ENCODE measurements at regions not wholly inside any gene's neighbourhood (a gene's known extent, or its start where the extent isn't known, plus 50 kb on each side); places are given as distances from the start of the nearest gene placed in this dataset.

- H3K27me3 ChIP-seq: no peaks in the 10 kb centered on the region
Observed at GRCh38 chr10:28915989-28916588, 238.8 kb downstream of the BAMBI start.

GRCh38 chr10:28920091-28920490, 242.8 kb downstream of the BAMBI start:
- peaks cover 8 to 14% (median 10%) of the 10 kb centered on the region in 11 experiments for H3K27me3 ChIP-seq
- H3K4me1 ChIP-seq: 0 out of 20 replicates have a peak, but pooled peaks cover 0 to under 1% (median 0%) of the 10 kb centered on the region in 10 experiments
- no peak overlapping the region for H3K4me2 ChIP-seq
- TF ChIP-seq Cebpa-rat (IDR thresholded peaks at IDR 0.05): no peak
- H3K9ac ChIP-seq: no peak overlapping the region
- H3K27ac ChIP-seq: no peak overlapping the region
- no peaks in the 10 kb centered on the region for H4K20me1 ChIP-seq
- H3K4me3 ChIP-seq: no peak overlapping the region
- H3K9me3 ChIP-seq (replicated peaks in 1 of 11): peaks cover 0 to 40% (median 28%) of the 10 kb centered on the region in 11 experiments; a peak in 15 of 22 replicates
- no peaks in the 10 kb centered on the region for H3K36me3 ChIP-seq

More at GRCh38 chr10:28915989-28916588, 238.8 kb downstream of the BAMBI start:
- H3K27ac ChIP-seq: no peak overlapping the region
- H3K4me3 ChIP-seq: no peak overlapping the region
- H3K36me3 ChIP-seq: no peaks in the 10 kb centered on the region
- no peak overlapping the region for H3K4me2 ChIP-seq
- no peak for TF ChIP-seq Cebpa-rat (IDR thresholded peaks at IDR 0.05)
- no peaks in the 10 kb centered on the region for H4K20me1 ChIP-seq
- no peak overlapping the region for H3K9ac ChIP-seq
- peaks cover 0 to 5% (median 0%) of the 10 kb centered on the region in 10 experiments; a peak in 1 of 20 replicates for H3K4me1 ChIP-seq
- peaks cover 0 to 24% (median 13%) of the 10 kb centered on the region in 11 experiments; a peak in 11 of 22 replicates for H3K9me3 ChIP-seq (replicated peaks in 1 of 11)

- Histone ChIP-seq H3K36me3 (no peaks in the 10 kb centered on the region), H3K4me1 (0 out of 20 replicates have a peak, but pooled peaks cover 0 to 5% (median 0%) of the 10 kb centered on the region in 10 experiments), H3K4me2 (no peak overlapping the region), H3K4me3 (no peak overlapping the region), H3K9ac (no peak overlapping the region), H3K27ac (no peak overlapping the region), H4K20me1 (no peaks in the 10 kb centered on the region), H3K9me3 (replicated peaks in 1 of 11) (peaks cover 0 to 39% (median 31%) of the 10 kb centered on the region in 11 experiments; a peak in 15 of 22 replicates), H3K27me3 (peaks cover 16 to 28% (median 22%) of the 10 kb centered on the region in 11 experiments)
- TF ChIP-seq Cebpa-rat (IDR thresholded peaks at IDR 0.05): no peak
Observed at GRCh38 chr10:28922127-28922526, 244.8 kb downstream of the BAMBI start.

GRCh38 chr10:28922861-28923260, 245.5 kb downstream of the BAMBI start:
- no peaks in the 10 kb centered on the region for H4K20me1 ChIP-seq
- peaks cover 0 to 39% (median 31%) of the 10 kb centered on the region in 11 experiments; a peak in 15 of 22 replicates for H3K9me3 ChIP-seq (replicated peaks in 1 of 11)
- no peak overlapping the region for H3K27ac ChIP-seq
- TF ChIP-seq Cebpa-rat (IDR thresholded peaks at IDR 0.05): no peak
- no peaks in the 10 kb centered on the region for H3K36me3 ChIP-seq
- no peak overlapping the region for H3K4me2 ChIP-seq
- 0 out of 20 replicates have a peak, but pooled peaks cover 0 to 5% (median 0%) of the 10 kb centered on the region in 10 experiments for H3K4me1 ChIP-seq
- peaks cover 16 to 28% (median 22%) of the 10 kb centered on the region in 11 experiments for H3K27me3 ChIP-seq
- no peak overlapping the region for H3K9ac ChIP-seq
- no peak overlapping the region for H3K4me3 ChIP-seq

- H3K4me2 ChIP-seq: peak overlapping the region in 3 of 11 experiments; percentile 1 to 36 (median 19); a peak in 5 of 22 replicates
- no peak overlapping the region for H3K4me3 ChIP-seq
Observed at GRCh38 chr10:28924717-28925116, 247.4 kb downstream of the BAMBI start.

GRCh38 chr10:28925121-28925663, 247.9 kb downstream of the BAMBI start:
- Histone ChIP-seq H3K4me1 (0 out of 20 replicates have a peak, but pooled peaks cover 0 to 5% (median 0%) of the 10 kb centered on the region in 10 experiments), H4K20me1 (no peaks in the 10 kb centered on the region), H3K27me3 (peaks cover 16 to 28% (median 22%) of the 10 kb centered on the region in 11 experiments), H3K36me3 (no peaks in the 10 kb centered on the region), H3K4me3 (no peak overlapping the region), H3K9ac (no peak overlapping the region), H3K9me3 (replicated peaks in 1 of 11) (peaks cover 0 to 33% (median 23%) of the 10 kb centered on the region in 11 experiments; a peak in 18 of 22 replicates), H3K4me2 (peak overlapping the region in 3 of 11 experiments; percentile 1 to 36 (median 19); a peak in 5 of 22 replicates), H3K27ac (no peak overlapping the region)
- TF ChIP-seq Cebpa-rat (IDR thresholded peaks at IDR 0.05): no peak

More at GRCh38 chr10:28924717-28925116, 247.4 kb downstream of the BAMBI start:
- H3K4me1 ChIP-seq: 0 out of 20 replicates have a peak, but pooled peaks cover 0 to 5% (median 0%) of the 10 kb centered on the region in 10 experiments
- H3K36me3 ChIP-seq: no peaks in the 10 kb centered on the region
- H4K20me1 ChIP-seq: no peaks in the 10 kb centered on the region
- peaks cover 16 to 28% (median 22%) of the 10 kb centered on the region in 11 experiments for H3K27me3 ChIP-seq
- TF ChIP-seq Cebpa-rat (IDR thresholded peaks at IDR 0.05): no peak
- H3K27ac ChIP-seq: no peak overlapping the region
- peaks cover 0 to 35% (median 25%) of the 10 kb centered on the region in 11 experiments; a peak in 18 of 22 replicates for H3K9me3 ChIP-seq (replicated peaks in 1 of 11)
- H3K9ac ChIP-seq: no peak overlapping the region

- peaks cover 16 to 28% (median 22%) of the 10 kb centered on the region in 11 experiments for H3K27me3 ChIP-seq
- no peak overlapping the region for H3K9ac ChIP-seq
- no peak for TF ChIP-seq Cebpa-rat (IDR thresholded peaks at IDR 0.05)
- H3K4me1 ChIP-seq: 0 out of 20 replicates have a peak, but pooled peaks cover 0 to 5% (median 0%) of the 10 kb centered on the region in 10 experiments
- no peak overlapping the region for H3K27ac ChIP-seq
- no peak overlapping the region for H3K4me2 ChIP-seq
- H3K4me3 ChIP-seq: no peak overlapping the region
- no peaks in the 10 kb centered on the region for H4K20me1 ChIP-seq
- H3K9me3 ChIP-seq (replicated peaks in 1 of 11): peaks cover 0 to 34% (median 16%) of the 10 kb centered on the region in 11 experiments; a peak in 17 of 22 replicates
- no peaks in the 10 kb centered on the region for H3K36me3 ChIP-seq
Observed at GRCh38 chr10:28926932-28927331, 249.6 kb downstream of the BAMBI start.

GRCh38 chr10:28928484-28928883, 251.2 kb downstream of the BAMBI start:
- H4K20me1 ChIP-seq: no peaks in the 10 kb centered on the region
- H3K4me2 ChIP-seq: no peak overlapping the region
- TF ChIP-seq Cebpa-rat (IDR thresholded peaks at IDR 0.05): no peak
- H3K4me3 ChIP-seq: no peak overlapping the region
- peaks cover 1 to 43% (median 25%) of the 10 kb centered on the region in 11 experiments for H3K9me3 ChIP-seq (replicated peaks in 1 of 11)
- H3K27ac ChIP-seq: no peak overlapping the region
- no peaks in the 10 kb centered on the region for H3K36me3 ChIP-seq
- no peak overlapping the region for H3K9ac ChIP-seq
- H3K4me1 ChIP-seq: 0 out of 20 replicates have a peak, but pooled peaks cover 0 to 5% (median 0%) of the 10 kb centered on the region in 10 experiments
- H3K27me3 ChIP-seq: peaks cover 16 to 28% (median 22%) of the 10 kb centered on the region in 11 experiments

GRCh38 chr10:28929942-28930341, 252.6 kb downstream of the BAMBI start:
- Histone ChIP-seq H3K36me3 (no peaks in the 10 kb centered on the region), H4K20me1 (no peaks in the 10 kb centered on the region), H3K9me3 (replicated peaks in 1 of 11) (peaks cover 12 to 41% (median 31%) of the 10 kb centered on the region in 11 experiments), H3K4me1 (0 out of 20 replicates have a peak, but pooled peaks cover 0 to 5% (median 0%) of the 10 kb centered on the region in 10 experiments), H3K27ac (no peak overlapping the region), H3K9ac (no peak overlapping the region), H3K4me3 (no peak overlapping the region), H3K4me2 (no peak overlapping the region), H3K27me3 (peaks cover 9 to 15% (median 13%) of the 10 kb centered on the region in 11 experiments)
- TF ChIP-seq Cebpa-rat (IDR thresholded peaks at IDR 0.05): no peak
